HG03060 (cell line): ENCODE measurements at regions not wholly inside any gene's neighbourhood (a gene's known extent, or its start where the extent isn't known, plus 50 kb on each side); places are given as distances from the start of the nearest gene placed in this dataset.
"Not testable (repeated sequence)": the region's sequence is repeated elsewhere in the genome, so short reads cannot be mapped to it uniquely, and the experiment has no call there.

Experiments used
- ATAC-seq: cut with Tn5 transposase; IDR thresholded peaks from one replicate; pipeline ENCODE4 v1.9.1; 2021; ENCODE audit warnings: low read depth, moderate number of reproducible peaks; ENCODE audit not compliant: unreplicated experiment

- ATAC-seq, result not testable (repeated sequence)
Observed at GRCh38 chr1:178674559-178674958, 50.5 kb upstream of the RALGPS2 start.
